ENCODE measurements at regions not wholly inside any gene's neighbourhood (a gene's known extent, or its start where the extent isn't known, plus 50 kb on each side); places are given as distances from the start of the nearest gene placed in this dataset.

GRCh38 chr1:57722285-57722978 lies 298.6 kb upstream of the DAB1 start (continued):
- TF ChIP-seq, protein P1, sequence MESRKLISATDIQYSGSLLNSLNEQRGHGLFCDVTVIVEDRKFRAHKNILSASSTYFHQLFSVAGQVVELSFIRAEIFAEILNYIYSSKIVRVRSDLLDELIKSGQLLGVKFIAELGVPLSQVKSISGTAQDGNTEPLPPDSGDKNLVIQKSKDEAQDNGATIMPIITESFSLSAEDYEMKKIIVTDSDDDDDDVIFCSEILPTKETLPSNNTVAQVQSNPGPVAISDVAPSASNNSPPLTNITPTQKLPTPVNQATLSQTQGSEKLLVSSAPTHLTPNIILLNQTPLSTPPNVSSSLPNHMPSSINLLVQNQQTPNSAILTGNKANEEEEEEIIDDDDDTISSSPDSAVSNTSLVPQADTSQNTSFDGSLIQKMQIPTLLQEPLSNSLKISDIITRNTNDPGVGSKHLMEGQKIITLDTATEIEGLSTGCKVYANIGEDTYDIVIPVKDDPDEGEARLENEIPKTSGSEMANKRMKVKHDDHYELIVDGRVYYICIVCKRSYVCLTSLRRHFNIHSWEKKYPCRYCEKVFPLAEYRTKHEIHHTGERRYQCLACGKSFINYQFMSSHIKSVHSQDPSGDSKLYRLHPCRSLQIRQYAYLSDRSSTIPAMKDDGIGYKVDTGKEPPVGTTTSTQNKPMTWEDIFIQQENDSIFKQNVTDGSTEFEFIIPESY (IDR thresholded peaks at IDR 0.05) = no peak
- no peak for TF ChIP-seq SP1 (IDR thresholded peaks at IDR 0.05)
- no peak for TF ChIP-seq FOXA2 (IDR thresholded peaks at IDR 0.05)
- no peak for TF ChIP-seq YY1 (IDR thresholded peaks at IDR 0.05)
- no peak for TF ChIP-seq HNF4A (conservative IDR thresholded peaks at IDR 0.05)
- TF ChIP-seq TAF1 (conservative IDR thresholded peaks at IDR 0.05) = no peak

- Histone ChIP-seq H3K36me3 (ENCODE audit: control insufficient read depth in 4 of 4, insufficient read depth in 3 of 4, low read depth in 1 of 4, low read length in 3 of 4) (no peaks in the 10 kb centered on the region), H3K9me3 (ENCODE audit: control insufficient read depth in 4 of 4, low read length in 3 of 4) (no peaks in the 10 kb centered on the region), H3K9ac (ENCODE audit: low read depth in 1 of 2, low read length in 2 of 2) (no peak overlapping the region), H3K4me1 (ENCODE audit: control insufficient read depth in 4 of 4, insufficient read depth in 4 of 4, low read length in 3 of 4) (no peaks in the 10 kb centered on the region), H3K27me3 (ENCODE audit: control insufficient read depth in 4 of 4, insufficient read depth in 4 of 4, low read length in 3 of 4) (no peaks in the 10 kb centered on the region), H3K27ac (ENCODE audit: low read depth in 1 of 2, low read length in 2 of 2) (no peak overlapping the region), H3K4me3 (ENCODE audit: low read depth in 1 of 3, low read length in 3 of 3) (no peak overlapping the region)
- 89% methylated on average over 2 of the region's 2 CpGs for WGBS
- no peak for TF ChIP-seq HNF4A (conservative IDR thresholded peaks at IDR 0.05)
- no peak for TF ChIP-seq ATF3 (IDR thresholded peaks at IDR 0.05)
- no peak for TF ChIP-seq RAD21 (IDR thresholded peaks at IDR 0.05)
- no peak for TF ChIP-seq FOXA1 (IDR thresholded peaks at IDR 0.05)
- TF ChIP-seq CTCF (IDR thresholded peaks at IDR 0.05; ENCODE audit: low read depth, low read length, missing input control) = no peak
- TF ChIP-seq YY1 (IDR thresholded peaks at IDR 0.05) = no peak
- TF ChIP-seq TAF1 (conservative IDR thresholded peaks at IDR 0.05) = no peak
- no peak for TF ChIP-seq MAX (IDR thresholded peaks at IDR 0.05)
- no peak for TF ChIP-seq FOXA2 (IDR thresholded peaks at IDR 0.05)
- TF ChIP-seq SP1 (IDR thresholded peaks at IDR 0.05) = no peak
- no peak for DNase-seq (ENCODE audit: low spot score)
Observed at GRCh38 chr1:57721001-57721400, 297.1 kb upstream of the DAB1 start.

DNA sequence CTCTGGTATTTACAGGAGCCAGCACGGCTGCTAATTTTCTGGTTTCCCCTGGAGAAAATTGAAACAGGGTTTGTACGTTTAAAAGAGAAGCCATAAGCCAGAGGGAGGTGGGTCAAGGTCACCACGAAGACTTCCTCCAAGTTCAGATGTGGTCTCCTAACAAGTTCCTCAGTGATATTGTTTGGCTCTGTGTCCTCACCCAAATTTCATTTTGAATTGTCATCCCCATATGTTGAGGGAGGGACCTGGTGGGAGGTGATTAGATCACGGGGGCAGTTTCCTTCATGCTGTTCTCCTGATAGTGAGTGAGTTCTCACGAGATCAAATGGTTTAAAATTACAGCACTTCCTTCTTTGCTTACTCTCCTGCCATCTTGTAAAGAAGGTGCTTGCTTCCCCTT lies 295.4 kb upstream of the DAB1 start:
- Histone ChIP-seq H3K27ac (ENCODE audit: low read depth in 1 of 2, low read length in 2 of 2) (no peak overlapping the region), H3K4me3 (ENCODE audit: low read depth in 1 of 3, low read length in 3 of 3) (no peak overlapping the region), H3K4me1 (ENCODE audit: control insufficient read depth in 4 of 4, insufficient read depth in 4 of 4, low read length in 3 of 4) (no peaks in the 10 kb centered on the region), H3K9ac (ENCODE audit: low read depth in 1 of 2, low read length in 2 of 2) (no peak overlapping the region), H3K36me3 (ENCODE audit: control insufficient read depth in 4 of 4, insufficient read depth in 3 of 4, low read depth in 1 of 4, low read length in 3 of 4) (no peaks in the 10 kb centered on the region), H3K27me3 (ENCODE audit: control insufficient read depth in 4 of 4, insufficient read depth in 4 of 4, low read length in 3 of 4) (no peaks in the 10 kb centered on the region), H3K9me3 (ENCODE audit: control insufficient read depth in 4 of 4, low read length in 3 of 4) (no peaks in the 10 kb centered on the region)
- TF ChIP-seq CTCF (IDR thresholded peaks at IDR 0.05; ENCODE audit: low read depth, low read length, missing input control) (no peak), YY1 (IDR thresholded peaks at IDR 0.05) (no peak), TAF1 (conservative IDR thresholded peaks at IDR 0.05) (no peak), RXRA (IDR thresholded peaks at IDR 0.05) (no peak), MAX (IDR thresholded peaks at IDR 0.05) (no peak), GABPA (IDR thresholded peaks at IDR 0.05 in 1 of 2, conservative IDR thresholded peaks at IDR 0.05 in 1 of 2) (no peak)
- TF ChIP-seq, protein P1 (IDR thresholded peaks at IDR 0.05) = no peak
- 46% methylated on average over 5 of the region's 5 CpGs for WGBS
- DNase-seq (ENCODE audit: low spot score) = no peak

Data from liver (tissue), 8 donors.